Panc1 (cell line): ENCODE measurements at regions not wholly inside any gene's neighbourhood (a gene's known extent, or its start where the extent isn't known, plus 50 kb on each side); places are given as distances from the start of the nearest gene placed in this dataset.

Experiments
- ATAC-seq: fragments of 200-7000 bp; cut with Tn5 transposase; 2 replicates; pipeline ENCODE4 v1.9.1; 2020; ENCODE audit warnings: mild to moderate bottlenecking, moderate library complexity
- BruUV-seq: library from RNA; stranded (reverse); fragments of 400-500 nt; replicated peaks from 2 replicates; lab custom pipeline; 2021; lab: Mats Ljungman, UMichigan
- CTCF ChIA-PET: fragments of 300-600 bp; sonication (Branson Sonifier 250); formaldehyde crosslinking; loops from one replicate; lab custom pipeline; 2022; ENCODE audit warnings: antibody characterized with exemption; lab: Charles Lee
- POLR2A ChIA-PET: fragments of 300-600 bp; sonication (Branson Sonifier 250); formaldehyde crosslinking; loops from one replicate; lab custom pipeline; 2022; ENCODE audit warnings: antibody characterized with exemption; lab: Charles Lee
- DNase-seq: peaks from one replicate; pipeline ENCODE4 v3.0.0-alpha.2; 2010; ENCODE audit warnings: low read depth, low spot score
- H3K27ac ChIP-seq: 2 replicates; pipeline ENCODE4 v1.5.1; 2011; ENCODE audit warnings: mild to moderate bottlenecking, low read length, inconsistent platforms
- H3K27me3 ChIP-seq: fragments of 200-500 bp; sonication (Bioruptor generic); 2 replicates; pipeline ENCODE4 v1.6.0; 2014; ENCODE audit warnings: low read length, inconsistent platforms; ENCODE audit not compliant: control insufficient read depth, insufficient read depth
- H3K36me3 ChIP-seq: fragments of 200-500 bp; sonication (Bioruptor generic); 2 replicates; pipeline ENCODE4 v1.5.1; 2014; ENCODE audit warnings: inconsistent platforms, mild to moderate bottlenecking, low read length, moderate library complexity; ENCODE audit not compliant: control insufficient read depth, insufficient read depth
- H3K4me1 ChIP-seq: 2 replicates; pipeline ENCODE4 v1.5.1; 2011; ENCODE audit warnings: inconsistent platforms, mild to moderate bottlenecking, low read length, moderate library complexity; ENCODE audit not compliant: control insufficient read depth, insufficient read depth
- H3K4me3 ChIP-seq, 2 experiments: 2 replicates each; pipeline ENCODE4 v1.5.1; 2011 to 2012; ENCODE audit warnings: low read depth in 2 of 2, low read length in 2 of 2, mild to moderate bottlenecking in 2 of 2, inconsistent platforms in 1 of 2, moderate library complexity in 1 of 2
- H3K9me3 ChIP-seq: fragments of 200-500 bp; sonication (Bioruptor generic); 2 replicates; pipeline ENCODE4 v1.5.1; 2014; ENCODE audit warnings: low read depth, mild to moderate bottlenecking, inconsistent platforms, low read length, moderate library complexity; ENCODE audit not compliant: control insufficient read depth, insufficient read depth
- CTCF ChIP-seq: fragments of 450-650 bp; IDR thresholded peaks from 2 replicates; pipeline ENCODE4 v1.5.1; 2017; ENCODE audit warnings: mild to moderate bottlenecking
- POLR2AphosphoS5 ChIP-seq: IDR thresholded peaks from 2 replicates; pipeline ENCODE4 v1.6.1; 2012; ENCODE audit warnings: mild to moderate bottlenecking, low read depth, low read length, moderate library complexity
- REST ChIP-seq, 2 experiments: IDR thresholded peaks; 2 replicates each; pipeline ENCODE4 v1.6.1; 2011 to 2012; ENCODE audit warnings: low read depth in 2 of 2, control low read depth in 1 of 2, low read length in 1 of 2, mild to moderate bottlenecking in 1 of 2, moderate library complexity in 1 of 2; ENCODE audit not compliant: insufficient read depth in 1 of 2
- SIN3A ChIP-seq: IDR thresholded peaks from 2 replicates; pipeline ENCODE4 v1.6.1; 2012; ENCODE audit warnings: low read depth, mild to moderate bottlenecking, low read length, moderate library complexity, borderline replicate concordance; ENCODE audit not compliant: insufficient read depth
- TCF7L2 ChIP-seq: IDR thresholded peaks from 2 replicates; pipeline ENCODE4 v1.6.1; 2011; ENCODE audit warnings: mild to moderate bottlenecking, low read depth, low read length, inconsistent platforms
- in situ Hi-C: cut with HindIII; loops from 2 replicates; pipeline ENCODE4 v1.10.0; 2016; ENCODE audit warnings: low sequenced_read_pairs, low pct_unique_long_range_greater_than_20kb
- intact Hi-C: fragments of 100-400 bp; cut with micrococcal nuclease; formaldehyde crosslinking; loops from one replicate; pipeline ENCODE4 v1.10.0; 2022; ENCODE audit not compliant: unreplicated experiment

- no TSS peak for BruUV-seq
- ATAC-seq (no peak), DNase-seq (no peak)
- Histone ChIP-seq H3K9me3 (no peaks in the 10 kb centered on the region), H3K4me1 (no peaks in the 10 kb centered on the region), H3K27ac (no peak overlapping the region), H3K36me3 (no peaks in the 10 kb centered on the region), H3K4me3 (no peak overlapping the region), H3K27me3 (no peaks in the 10 kb centered on the region)
- intact Hi-C loops, result no loop called here
- TF ChIP-seq POLR2AphosphoS5 (no peak), REST (IDR thresholded peaks at IDR 0.05; ENCODE audit: insufficient read depth in 1 of 2, low read depth in 2 of 2, low read length in 1 of 2) (no peak), TCF7L2 (no peak), SIN3A (no peak), CTCF (no peak)
- ChIA-PET CTCF (no interaction called here), POLR2A (no interaction called here)
- in situ Hi-C loops, result no loop called here
Observed at GRCh38 chr22:22122348-22123117, 122.1 kb upstream of the VPREB1 start.

GRCh38 chr22:22121445-22121844 lies 123.1 kb upstream of the VPREB1 start:
- POLR2A ChIA-PET, result no interaction called here
- intact Hi-C loops (no loop called here), in situ Hi-C loops (no loop called here)
- Histone ChIP-seq H3K36me3 (no peaks in the 10 kb centered on the region), H3K27ac (no peak overlapping the region), H3K9me3 (no peaks in the 10 kb centered on the region), H3K4me3 (no peak overlapping the region), H3K27me3 (no peaks in the 10 kb centered on the region), H3K4me1 (no peaks in the 10 kb centered on the region)
- DNase-seq, result no peak
- no TSS peak for BruUV-seq
- TF ChIP-seq SIN3A (no peak), TCF7L2 (no peak), REST (IDR thresholded peaks at IDR 0.05; ENCODE audit: insufficient read depth in 1 of 2, low read depth in 2 of 2, low read length in 1 of 2) (no peak), POLR2AphosphoS5 (no peak), CTCF (no peak)
- CTCF ChIA-PET, result no interaction called here
- ATAC-seq, result no peak
